Neural cell (in vitro differentiated cells): ENCODE measurements at regions not wholly inside any gene's neighbourhood (a gene's known extent, or its start where the extent isn't known, plus 50 kb on each side); places are given as distances from the start of the nearest gene placed in this dataset.

Experiments used
- CTCF ChIP-seq: fragments of 450-650 bp; IDR thresholded peaks from 2 replicates; pipeline ENCODE4 v1.5.1; 2014; ENCODE audit warnings: antibody characterized with exemption, mild to moderate bottlenecking, moderate library complexity; ENCODE audit not compliant: poor library complexity, severe bottlenecking
- EP300 ChIP-seq: fragments of 450-650 bp; conservative IDR thresholded peaks from 2 replicates; pipeline ENCODE4 v1.6.1; 2014; ENCODE audit warnings: antibody characterized with exemption, mild to moderate bottlenecking, moderate library complexity; ENCODE audit not compliant: poor library complexity, severe bottlenecking
- MXI1 ChIP-seq: fragments of 450-650 bp; conservative IDR thresholded peaks from 2 replicates; pipeline ENCODE4 v1.6.1; 2014; ENCODE audit warnings: antibody characterized with exemption, mild to moderate bottlenecking; ENCODE audit not compliant: poor library complexity, severe bottlenecking

GRCh38 chr7:142334236-142334635, 76.4 kb upstream of the PRSS58 start:
- TF ChIP-seq CTCF (no peak), EP300 (no peak), MXI1 (no peak)
